Left renal cortex interstitium (tissue), 4 donors: ENCODE measurements at regions not wholly inside any gene's neighbourhood (a gene's known extent, or its start where the extent isn't known, plus 50 kb on each side); places are given as distances from the start of the nearest gene placed in this dataset.
"Not testable (repeated sequence)": the region's sequence is repeated elsewhere in the genome, so short reads cannot be mapped to it uniquely, and the experiment has no call there.

Experiments
- DNase-seq, 4 donors: peaks; one replicate each; pipeline ENCODE4 v3.0.0-alpha.2; 2013; ENCODE audit warnings: low read depth in 4 of 4, low spot score in 2 of 4, missing footprints in 1 of 4

GRCh38 chr14:106729551-106729950 lies 1203.2 kb downstream of the TMEM121 start:
- no peak for DNase-seq

GRCh38 chr14:106733771-106734170 lies 1207.4 kb downstream of the TMEM121 start:
- DNase-seq, result no peak

GRCh38 chr14:106737021-106737420 lies 1210.6 kb downstream of the TMEM121 start:
- DNase-seq, result no peak

- DNase-seq, result no peak
Observed at GRCh38 chr14:106738075-106738474, 1211.7 kb downstream of the TMEM121 start.

GRCh38 chr14:106738598-106739258 lies 1212.3 kb downstream of the TMEM121 start:
- DNase-seq, result not testable (repeated sequence)

GRCh38 chr14:106741086-106741827 lies 1214.9 kb downstream of the TMEM121 start:
- not testable (repeated sequence) for DNase-seq

GRCh38 chr14:106745016-106745767 lies 1218.8 kb downstream of the TMEM121 start:
- DNase-seq, result not testable (repeated sequence)

- not testable (repeated sequence) for DNase-seq
Observed at GRCh38 chr14:106750089-106750488, 1223.7 kb downstream of the TMEM121 start.

GRCh38 chr14:106753751-106754150 lies 1227.4 kb downstream of the TMEM121 start:
- DNase-seq, result not testable (repeated sequence)

- DNase-seq, result not testable (repeated sequence)
Observed at GRCh38 chr14:106757444-106757843, 1231.1 kb downstream of the TMEM121 start.

- DNase-seq, result not testable (repeated sequence)
Observed at GRCh38 chr14:106761886-106762816, 1235.8 kb downstream of the TMEM121 start.

- not testable (repeated sequence) for DNase-seq
Observed at GRCh38 chr14:106764968-106765369, 1238.6 kb downstream of the TMEM121 start.

GRCh38 chr14:106766145-106766544 lies 1239.8 kb downstream of the TMEM121 start:
- no peak for DNase-seq

- DNase-seq, result not testable (repeated sequence)
Observed at GRCh38 chr14:106766551-106767277, 1240.3 kb downstream of the TMEM121 start.

GRCh38 chr14:106768230-106768629 lies 1241.8 kb downstream of the TMEM121 start:
- DNase-seq, result not testable (repeated sequence)

- DNase-seq, result not testable (repeated sequence)
Observed at GRCh38 chr14:106768972-106769700, 1242.8 kb downstream of the TMEM121 start.

GRCh38 chr14:106770158-106770672 lies 1243.8 kb downstream of the TMEM121 start:
- not testable (repeated sequence) for DNase-seq

- not testable (repeated sequence) for DNase-seq
Observed at GRCh38 chr14:106774889-106775480, 1248.6 kb downstream of the TMEM121 start.
